IMR-90 (cell line): ENCODE measurements at regions not wholly inside any gene's neighbourhood (a gene's known extent, or its start where the extent isn't known, plus 50 kb on each side); places are given as distances from the start of the nearest gene placed in this dataset.

Experiments
- ATAC-seq: fragments of 200-7000 bp; cut with Tn5 transposase; 2 replicates; pipeline ENCODE4 v1.9.1; 2020; ENCODE audit warnings: low read depth, mild to moderate bottlenecking, moderate library complexity
- BruUV-seq: library from RNA; stranded (reverse); fragments of 400-500 nt; replicated peaks from 2 replicates; lab custom pipeline; 2021; lab: Mats Ljungman, UMichigan
- CTCF ChIA-PET: fragments of 300-600 bp; formaldehyde crosslinking; extraction: SDS; loops from one replicate; lab custom pipeline; 2021; ENCODE audit warnings: antibody characterized with exemption; lab: Yijun Ruan, JAX
- POLR2A ChIA-PET: fragments of 300-600 bp; sonication (Branson Sonifier 250); formaldehyde crosslinking; loops from one replicate; lab custom pipeline; 2022; ENCODE audit warnings: antibody characterized with exemption; ENCODE audit not compliant: unreplicated experiment; lab: Charles Lee
- DNase-seq: peaks from one replicate; pipeline ENCODE4 v3.0.0; 2013
- H2AFZ ChIP-seq: replicated peaks from 2 replicates; pipeline ENCODE3; 2013; ENCODE audit warnings: low read length, mild to moderate bottlenecking; ENCODE audit not compliant: poor library complexity
- H2AK5ac ChIP-seq: 2 replicates; pipeline ENCODE4 v1.6.1; 2013; ENCODE audit warnings: low read depth, low read length, inconsistent platforms
- H2AK9ac ChIP-seq: replicated peaks from 2 replicates; pipeline ENCODE3; 2013; ENCODE audit warnings: mild to moderate bottlenecking, low read depth, low read length, moderate library complexity; ENCODE audit not compliant: poor library complexity
- H2BK120ac ChIP-seq: 2 replicates; pipeline ENCODE4 v1.6.1; 2013; ENCODE audit warnings: low read depth, low read length, inconsistent platforms
- H2BK15ac ChIP-seq: 3 replicates; pipeline ENCODE4 v1.6.1; 2013; ENCODE audit warnings: low read depth, low read length, inconsistent platforms
- H2BK20ac ChIP-seq: 2 replicates; pipeline ENCODE4 v1.6.1; 2013; ENCODE audit warnings: low read depth, mild to moderate bottlenecking, inconsistent platforms, low read length, moderate library complexity
- H2BK5ac ChIP-seq: 2 replicates; pipeline ENCODE4 v1.6.1; 2013; ENCODE audit warnings: mild to moderate bottlenecking, low read depth, low read length, inconsistent platforms; ENCODE audit not compliant: poor library complexity, severe bottlenecking
- H3K14ac ChIP-seq: replicated peaks from 2 replicates; pipeline ENCODE4 v1.6.1; 2013; ENCODE audit warnings: low read depth, low read length, inconsistent platforms
- H3K18ac ChIP-seq: 2 replicates; pipeline ENCODE4 v1.6.1; 2013; ENCODE audit warnings: low read depth, low read length, control low read depth
- H3K23ac ChIP-seq: 2 replicates; pipeline ENCODE4 v1.6.1; 2013; ENCODE audit warnings: low read depth, low read length, inconsistent platforms
- H3K27ac ChIP-seq: 2 replicates; pipeline ENCODE4 v1.5.1; 2013; ENCODE audit warnings: mild to moderate bottlenecking, control low read depth, low read length; ENCODE audit not compliant: insufficient read depth
- H3K27me3 ChIP-seq: 2 replicates; pipeline ENCODE4 v1.6.1; 2013; ENCODE audit warnings: low read length; ENCODE audit not compliant: control insufficient read depth, insufficient read depth
- H3K36me3 ChIP-seq: 2 replicates; pipeline ENCODE4 v1.6.1; 2013; ENCODE audit warnings: low read length, mixed read lengths; ENCODE audit not compliant: control insufficient read depth, insufficient read depth
- H3K4ac ChIP-seq: 2 replicates; pipeline ENCODE4 v1.6.1; 2013; ENCODE audit warnings: low read depth, low read length, inconsistent platforms
- H3K4me1 ChIP-seq: 2 replicates; pipeline ENCODE4 v1.6.1; 2013; ENCODE audit warnings: low read length, mixed read lengths; ENCODE audit not compliant: control insufficient read depth, insufficient read depth
- H3K4me2 ChIP-seq: 2 replicates; pipeline ENCODE4 v1.6.1; 2013; ENCODE audit warnings: low read depth, mild to moderate bottlenecking, control low read depth, low read length, moderate library complexity
- H3K4me3 ChIP-seq: 2 replicates; pipeline ENCODE4 v1.5.1; 2013; ENCODE audit warnings: low read depth, mild to moderate bottlenecking, control low read depth, low read length, moderate library complexity; ENCODE audit not compliant: insufficient read depth
- H3K56ac ChIP-seq: 2 replicates; pipeline ENCODE4 v1.6.1; 2013; ENCODE audit warnings: low read length, inconsistent platforms; ENCODE audit not compliant: insufficient read depth; ENCODE audit errors: extremely low read depth
- H3K79me1 ChIP-seq, 2 experiments: 2 replicates each; pipeline ENCODE4 v1.6.1; 2013; ENCODE audit warnings: low read length in 2 of 2, inconsistent platforms in 1 of 2, low read depth in 1 of 2
- H3K9ac ChIP-seq: 2 replicates; pipeline ENCODE4 v1.6.1; 2013; ENCODE audit warnings: low read depth, low read length, control low read depth
- H3K9me1 ChIP-seq: 2 replicates; pipeline ENCODE4 v1.6.1; 2013; ENCODE audit warnings: low read length, inconsistent platforms; ENCODE audit not compliant: insufficient read depth
- H3K9me3 ChIP-seq: 2 replicates; pipeline ENCODE4 v1.6.1; 2013; ENCODE audit warnings: low read length; ENCODE audit not compliant: control insufficient read depth, insufficient read depth
- H4K20me1 ChIP-seq: 2 replicates; pipeline ENCODE4 v1.6.1; 2013; ENCODE audit warnings: low read length, inconsistent platforms; ENCODE audit not compliant: insufficient read depth
- H4K5ac ChIP-seq: 2 replicates; pipeline ENCODE4 v1.6.1; 2013; ENCODE audit warnings: mild to moderate bottlenecking, low read depth, low read length, control low read depth
- H4K8ac ChIP-seq, 2 experiments: 2 replicates each; pipeline ENCODE4 v1.6.1; 2013; ENCODE audit warnings: low read depth in 2 of 2, low read length in 2 of 2, control low read depth in 1 of 2, inconsistent platforms in 1 of 2
- H4K91ac ChIP-seq: 2 replicates; pipeline ENCODE4 v1.6.1; 2013; ENCODE audit warnings: low read depth, low read length, inconsistent platforms; ENCODE audit not compliant: insufficient read depth
- BHLHE40 ChIP-seq: fragments of 150-350 bp; IDR thresholded peaks from 2 replicates; pipeline ENCODE4 v1.6.1; 2016; ENCODE audit warnings: mild to moderate bottlenecking, low read depth, low read length
- CEBPB ChIP-seq: IDR thresholded peaks from 2 replicates; pipeline ENCODE4 v1.6.1; 2012; ENCODE audit warnings: low read depth, low read length, improper control_type of control experiment
- CHD1 ChIP-seq: IDR thresholded peaks from 2 replicates; pipeline ENCODE4 v1.6.1; 2012; ENCODE audit warnings: low read depth, low read length, improper control_type of control experiment
- MXI1 ChIP-seq: IDR thresholded peaks from 2 replicates; pipeline ENCODE4 v1.6.1; 2012; ENCODE audit warnings: low read depth, mild to moderate bottlenecking, low read length, moderate library complexity, borderline replicate concordance
- RFX5 ChIP-seq: IDR thresholded peaks from 2 replicates; pipeline ENCODE4 v1.8.0; 2012; ENCODE audit warnings: low read depth, mild to moderate bottlenecking, low read length, moderate library complexity
- WGBS, 2 experiments: methylation state at CpG; one replicate each; pipeline versions ENCODE4 v1.1.5 to v1.1.7; 2013; ENCODE audit warnings: missing lambda C conversion rate in 2 of 2; ENCODE audit not compliant: insufficient read length in 1 of 2; ENCODE audit errors: extremely low coverage in 2 of 2; 5-methylcytosine and 5-hydroxymethylcytosine counted together
- dilution Hi-C: fragments of 300-500 bp; cut with HindIII; formaldehyde crosslinking; loops from one replicate; pipeline ENCODE4 v1.14.3; 2018; ENCODE audit warnings: low sequenced_read_pairs; ENCODE audit not compliant: unreplicated experiment
- in situ Hi-C: fragments of 300-500 bp; cut with MboI; formaldehyde crosslinking; loops from 3 replicates; pipeline ENCODE4 v1.14.3; 2019; ENCODE audit warnings: low sequenced_read_pairs, inconsistent platforms, mixed read lengths
- intact Hi-C: fragments of 100-400 bp; cut with micrococcal nuclease; formaldehyde crosslinking; loops from 2 replicates; pipeline ENCODE4 v1.10.0; 2022

- H3K56ac ChIP-seq, result no peak overlapping the region
- peak; percentile 60 for DNase-seq
- CTCF ChIA-PET, result no interaction called here
Measured at GRCh38 chr7:84506151-84506550, 311.6 kb upstream of the SEMA3A start.

More at GRCh38 chr7:84506151-84506550, 311.6 kb upstream of the SEMA3A start:
- Histone ChIP-seq H3K79me1 (no peaks in the 10 kb centered on the region), H2AFZ (no peak overlapping the region), H3K23ac (no peak overlapping the region), H2AK9ac (no peak overlapping the region), H2BK15ac (no peak overlapping the region), H2AK5ac (no peak overlapping the region), H4K91ac (no peak overlapping the region), H2BK5ac (peak overlapping the region; percentile 39), H3K4me3 (no peak overlapping the region), H3K9ac (no peak overlapping the region), H3K14ac (no peak overlapping the region), H3K4me2 (no peak overlapping the region), H3K4ac (no peak overlapping the region), H3K9me3 (no peaks in the 10 kb centered on the region), H2BK120ac (no peak overlapping the region), H3K18ac (peak overlapping the region; percentile 96; the same call in 1 of the 2 replicates), H3K4me1 (peaks cover 9% of the 10 kb centered on the region), H3K27me3 (no peaks in the 10 kb centered on the region), H2BK20ac (no peak overlapping the region), H4K5ac (no peak overlapping the region), H4K8ac (peak overlapping the region in 1 of 2 experiments; percentile 53; a peak in 1 of 4 replicates), H3K36me3 (no peaks in the 10 kb centered on the region), H3K27ac (no peak overlapping the region), H3K9me1 (0 out of 2 replicates have a peak, but pooled peaks cover 3% of the 10 kb centered on the region), H4K20me1 (no peaks in the 10 kb centered on the region)
- intact Hi-C loops (no loop called here), in situ Hi-C loops (no loop called here), dilution Hi-C loops (no loop called here)
- TF ChIP-seq RFX5 (no peak), MXI1 (no peak), BHLHE40 (no peak), CEBPB (peak; percentile 8; the same call in 1 of the 2 replicates), CHD1 (no peak)
- ATAC-seq, result peak; percentile 74
- POLR2A ChIA-PET, result interaction anchor here (0.6 kb wide), 1 partner anchor 292 kb away, joined by 3 read pairs; no protein-coding TSS in a partner anchor
- no TSS peak for BruUV-seq
- WGBS, 2 experiments, result no CpG with 5 or more reads among the region's 1 CpG
